Osteocyte (in vitro differentiated cells): ENCODE measurements at regions not wholly inside any gene's neighbourhood (a gene's known extent, or its start where the extent isn't known, plus 50 kb on each side); places are given as distances from the start of the nearest gene placed in this dataset. TPM values are rescaled to one million over a fixed set of nuclear protein-coding genes. Genes with fewer than 3 reads are reported as not detected.
"Not testable (repeated sequence)": the region's sequence is repeated elsewhere in the genome, so short reads cannot be mapped to it uniquely, and the experiment has no call there.

Experiments
- DNase-seq: peaks from one replicate; pipeline ENCODE4 v3.0.0; 2021; ENCODE audit warnings: mixed read lengths; ENCODE audit not compliant: unreplicated experiment; ENCODE audit errors: extremely low spot score
- H3K27ac Mint-ChIP-seq: one replicate; pipeline ENCODE4 v1.8.0; 2021; ENCODE audit warnings: mild to moderate bottlenecking, mixed read lengths; ENCODE audit not compliant: unreplicated experiment
- H3K27me3 Mint-ChIP-seq: one replicate; pipeline ENCODE4 v1.8.0; 2021; ENCODE audit warnings: mixed read lengths; ENCODE audit not compliant: unreplicated experiment
- H3K36me3 Mint-ChIP-seq: one replicate; pipeline ENCODE4 v1.8.0; 2021; ENCODE audit warnings: mixed read lengths; ENCODE audit not compliant: unreplicated experiment
- H3K4me1 Mint-ChIP-seq: one replicate; pipeline ENCODE4 v1.8.0; 2021; ENCODE audit warnings: mixed read lengths; ENCODE audit not compliant: unreplicated experiment
- H3K4me3 Mint-ChIP-seq: one replicate; pipeline ENCODE4 v1.8.0; 2021; ENCODE audit warnings: mild to moderate bottlenecking, moderate library complexity, mixed read lengths; ENCODE audit not compliant: unreplicated experiment
- H3K9me3 Mint-ChIP-seq: one replicate; pipeline ENCODE4 v1.8.0; 2021; ENCODE audit warnings: mixed read lengths; ENCODE audit not compliant: unreplicated experiment
- CTCF ChIP-seq: fragments of 200-600 bp; sonication (generic); IDR thresholded peaks from 2 replicates; pipeline ENCODE4 v1.5.0; 2021; ENCODE audit warnings: antibody characterized with exemption, mild to moderate bottlenecking, moderate library complexity
- microRNA-seq: library from miRNA; unstranded; fragments of <30 nt; microRNA quantifications from one replicate; pipeline ENCODE4 v1.1.0, GENCODE V29; 2020; ENCODE audit not compliant: unreplicated experiment

- no peak for TF ChIP-seq CTCF
- H3K4me1 Mint-ChIP-seq = peaks cover 49% of the 10 kb centered on the region
- H3K27ac Mint-ChIP-seq = peak overlapping the region; percentile 57
- no peaks in the 10 kb centered on the region for H3K36me3 Mint-ChIP-seq
- no peak overlapping the region for H3K4me3 Mint-ChIP-seq
- no peaks in the 10 kb centered on the region for H3K27me3 Mint-ChIP-seq
- no peak for DNase-seq
- no peaks in the 10 kb centered on the region for H3K9me3 Mint-ChIP-seq
These were observed 76.9 kb upstream of the IGSF10 start for GRCh38 chr3:151537726-151538125.

GRCh38 chr3:151526757-151527156, 65.9 kb upstream of the IGSF10 start:
- Mint-ChIP-seq H3K9me3 (peaks cover 4% of the 10 kb centered on the region), H3K27me3 (no peaks in the 10 kb centered on the region), H3K36me3 (no peaks in the 10 kb centered on the region), H3K27ac (no peak overlapping the region), H3K4me1 (peaks cover 2% of the 10 kb centered on the region), H3K4me3 (no peak overlapping the region)
- no peak for TF ChIP-seq CTCF
- DNase-seq = no peak

- Mint-ChIP-seq H3K4me1 (no peaks in the 10 kb centered on the region), H3K9me3 (peaks cover 10% of the 10 kb centered on the region), H3K4me3 (no peak overlapping the region), H3K27ac (no peak overlapping the region), H3K36me3 (peaks cover 4% of the 10 kb centered on the region), H3K27me3 (no peaks in the 10 kb centered on the region)
- TF ChIP-seq CTCF = no peak
- no peak for DNase-seq
These were observed 59.2 kb upstream of the IGSF10 start for GRCh38 chr3:151520105-151520504.

GRCh38 chr3:151511433-151511832, 50.6 kb upstream of the IGSF10 start:
- not testable (repeated sequence) for H3K36me3 Mint-ChIP-seq, H3K27me3 Mint-ChIP-seq, H3K9me3 Mint-ChIP-seq, H3K4me3 Mint-ChIP-seq, H3K27ac Mint-ChIP-seq, H3K4me1 Mint-ChIP-seq, DNase-seq

Small RNA genes lying in the stretch of these regions (microRNA-seq; reads per million reads assigned to microRNA genes)
- gene MIR5186 = not detected
